ENCODE measurements at regions not wholly inside any gene's neighbourhood (a gene's known extent, or its start where the extent isn't known, plus 50 kb on each side); places are given as distances from the start of the nearest gene placed in this dataset.

DNA sequence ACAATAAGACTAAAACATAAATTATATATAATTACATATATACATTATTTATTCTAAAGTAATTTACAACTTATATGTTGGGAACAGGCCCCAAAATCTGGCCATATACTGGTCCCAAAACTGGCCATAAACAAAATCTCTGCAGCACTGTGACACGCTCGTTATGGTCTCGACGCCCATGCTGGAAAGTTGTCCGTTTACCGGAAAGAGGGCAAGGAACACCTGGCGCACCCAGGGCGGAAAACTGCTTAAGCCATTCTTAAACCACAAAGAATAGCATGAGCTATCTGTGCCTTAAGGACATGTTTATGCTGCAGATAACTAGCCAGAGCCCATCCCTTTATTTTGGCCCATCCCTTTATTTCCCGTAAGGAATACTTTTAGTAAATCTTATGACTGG lies 164.9 kb downstream of the CENPW start:
- no peaks in the 10 kb centered on the region for H3K27me3 ChIP-seq (ENCODE audit: control insufficient read depth, insufficient read depth, low read length)
- H3K79me2 ChIP-seq (ENCODE audit: control insufficient read depth, insufficient read depth, low read length): no peaks in the 10 kb centered on the region
- H3K4me2 ChIP-seq (ENCODE audit: extremely low read depth, insufficient read depth, low read length): no peak overlapping the region
- H2AFZ ChIP-seq (ENCODE audit: low read length): no peak overlapping the region
- H3K36me3 ChIP-seq (ENCODE audit: control insufficient read depth, insufficient read depth, low read length): no peaks in the 10 kb centered on the region
- H3K4me1 ChIP-seq (ENCODE audit: control insufficient read depth, extremely low read depth, insufficient read depth, low read length): no peaks in the 10 kb centered on the region
- H3K9ac ChIP-seq (ENCODE audit: insufficient read depth, low read length): no peak overlapping the region
- H3K27ac ChIP-seq (ENCODE audit: insufficient read depth, low read length): no peak overlapping the region
- no peaks in the 10 kb centered on the region for H4K20me1 ChIP-seq (ENCODE audit: control insufficient read depth, extremely low read depth, insufficient read depth, low read length)
- no peak overlapping the region for H3K4me3 ChIP-seq (replicated peaks in 1 of 4; ENCODE audit: control extremely low read depth in 1 of 4, insufficient read depth in 1 of 4, low read depth in 3 of 4, low read length in 4 of 4)
- no peak for TF ChIP-seq EZH2 (IDR thresholded peaks at IDR 0.05; ENCODE audit: low read length, missing control alignments)
- TF ChIP-seq, protein P1, sequence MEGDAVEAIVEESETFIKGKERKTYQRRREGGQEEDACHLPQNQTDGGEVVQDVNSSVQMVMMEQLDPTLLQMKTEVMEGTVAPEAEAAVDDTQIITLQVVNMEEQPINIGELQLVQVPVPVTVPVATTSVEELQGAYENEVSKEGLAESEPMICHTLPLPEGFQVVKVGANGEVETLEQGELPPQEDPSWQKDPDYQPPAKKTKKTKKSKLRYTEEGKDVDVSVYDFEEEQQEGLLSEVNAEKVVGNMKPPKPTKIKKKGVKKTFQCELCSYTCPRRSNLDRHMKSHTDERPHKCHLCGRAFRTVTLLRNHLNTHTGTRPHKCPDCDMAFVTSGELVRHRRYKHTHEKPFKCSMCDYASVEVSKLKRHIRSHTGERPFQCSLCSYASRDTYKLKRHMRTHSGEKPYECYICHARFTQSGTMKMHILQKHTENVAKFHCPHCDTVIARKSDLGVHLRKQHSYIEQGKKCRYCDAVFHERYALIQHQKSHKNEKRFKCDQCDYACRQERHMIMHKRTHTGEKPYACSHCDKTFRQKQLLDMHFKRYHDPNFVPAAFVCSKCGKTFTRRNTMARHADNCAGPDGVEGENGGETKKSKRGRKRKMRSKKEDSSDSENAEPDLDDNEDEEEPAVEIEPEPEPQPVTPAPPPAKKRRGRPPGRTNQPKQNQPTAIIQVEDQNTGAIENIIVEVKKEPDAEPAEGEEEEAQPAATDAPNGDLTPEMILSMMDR (conservative IDR thresholded peaks at IDR 0.05 in 1 of 2, IDR thresholded peaks at IDR 0.05 in 1 of 2; ENCODE audit: low read depth in 1 of 2, low read length in 2 of 2): no peak
- DNase-seq (ENCODE audit: low read depth in 2 of 2): no peak
- no peaks in the 10 kb centered on the region for H3K9me3 ChIP-seq (ENCODE audit: control insufficient read depth, insufficient read depth, low read depth, low read length)

- DNase-seq (ENCODE audit: low read depth in 2 of 2): no peak
- H3K9ac ChIP-seq (ENCODE audit: insufficient read depth, low read length): no peak overlapping the region
- no peak overlapping the region for H3K27ac ChIP-seq (ENCODE audit: insufficient read depth, low read length)
- no peak for TF ChIP-seq EZH2 (IDR thresholded peaks at IDR 0.05; ENCODE audit: low read length, missing control alignments)
- TF ChIP-seq, protein P1 (conservative IDR thresholded peaks at IDR 0.05 in 1 of 2, IDR thresholded peaks at IDR 0.05 in 1 of 2; ENCODE audit: low read depth in 1 of 2, low read length in 2 of 2): no peak
- no peak overlapping the region for H3K4me3 ChIP-seq (replicated peaks in 1 of 4; ENCODE audit: control extremely low read depth in 1 of 4, insufficient read depth in 1 of 4, low read depth in 3 of 4, low read length in 4 of 4)
- H4K20me1 ChIP-seq (ENCODE audit: control insufficient read depth, extremely low read depth, insufficient read depth, low read length): no peaks in the 10 kb centered on the region
- no peak overlapping the region for H3K4me2 ChIP-seq (ENCODE audit: extremely low read depth, insufficient read depth, low read length)
- no peaks in the 10 kb centered on the region for H3K4me1 ChIP-seq (ENCODE audit: control insufficient read depth, extremely low read depth, insufficient read depth, low read length)
- H2AFZ ChIP-seq (ENCODE audit: low read length): no peak overlapping the region
- H3K27me3 ChIP-seq (ENCODE audit: control insufficient read depth, insufficient read depth, low read length): no peaks in the 10 kb centered on the region
- no peaks in the 10 kb centered on the region for H3K36me3 ChIP-seq (ENCODE audit: control insufficient read depth, insufficient read depth, low read length)
- no peaks in the 10 kb centered on the region for H3K9me3 ChIP-seq (ENCODE audit: control insufficient read depth, insufficient read depth, low read depth, low read length)
- H3K79me2 ChIP-seq (ENCODE audit: control insufficient read depth, insufficient read depth, low read length): no peaks in the 10 kb centered on the region
Observed at GRCh38 chr6:126513198-126513597, 173.3 kb downstream of the CENPW start.

DNA sequence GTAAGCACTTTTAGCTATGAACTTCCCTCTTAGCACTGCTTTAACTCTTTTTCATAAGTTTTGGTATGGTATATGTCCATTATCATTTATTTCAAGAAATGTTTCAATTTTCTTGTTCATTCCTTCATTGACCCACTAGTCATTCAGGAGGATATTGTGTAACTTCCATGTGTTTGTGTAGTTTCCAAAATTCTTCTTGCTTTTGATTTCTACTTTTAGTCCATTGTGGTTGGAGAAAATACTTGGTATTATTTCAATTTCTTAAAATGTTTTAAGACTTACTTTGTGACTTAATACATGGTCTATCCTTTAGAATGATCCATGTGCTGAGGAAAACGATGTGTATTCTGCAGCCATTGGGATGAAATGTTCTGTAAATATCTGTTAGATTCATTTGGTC lies 176.5 kb downstream of the CENPW start:
- no peaks in the 10 kb centered on the region for H3K4me1 ChIP-seq (ENCODE audit: control insufficient read depth, extremely low read depth, insufficient read depth, low read length)
- DNase-seq (ENCODE audit: low read depth in 2 of 2): no peak
- H4K20me1 ChIP-seq (ENCODE audit: control insufficient read depth, extremely low read depth, insufficient read depth, low read length): no peaks in the 10 kb centered on the region
- H2AFZ ChIP-seq (ENCODE audit: low read length): no peak overlapping the region
- H3K4me3 ChIP-seq (replicated peaks in 1 of 4; ENCODE audit: control extremely low read depth in 1 of 4, insufficient read depth in 1 of 4, low read depth in 3 of 4, low read length in 4 of 4): no peak overlapping the region
- no peak overlapping the region for H3K9ac ChIP-seq (ENCODE audit: insufficient read depth, low read length)
- H3K4me2 ChIP-seq (ENCODE audit: extremely low read depth, insufficient read depth, low read length): no peak overlapping the region
- H3K9me3 ChIP-seq (ENCODE audit: control insufficient read depth, insufficient read depth, low read depth, low read length): no peaks in the 10 kb centered on the region
- H3K27me3 ChIP-seq (ENCODE audit: control insufficient read depth, insufficient read depth, low read length): no peaks in the 10 kb centered on the region
- no peak for TF ChIP-seq EZH2 (IDR thresholded peaks at IDR 0.05; ENCODE audit: low read length, missing control alignments)
- TF ChIP-seq, protein P1 (conservative IDR thresholded peaks at IDR 0.05 in 1 of 2, IDR thresholded peaks at IDR 0.05 in 1 of 2; ENCODE audit: low read depth in 1 of 2, low read length in 2 of 2): no peak
- H3K27ac ChIP-seq (ENCODE audit: insufficient read depth, low read length): no peak overlapping the region
- H3K36me3 ChIP-seq (ENCODE audit: control insufficient read depth, insufficient read depth, low read length): no peaks in the 10 kb centered on the region
- H3K79me2 ChIP-seq (ENCODE audit: control insufficient read depth, insufficient read depth, low read length): no peaks in the 10 kb centered on the region
